Natural killer cell (primary cell): ENCODE measurements at regions not wholly inside any gene's neighbourhood (a gene's known extent, or its start where the extent isn't known, plus 50 kb on each side); places are given as distances from the start of the nearest gene placed in this dataset.

Experiments
- ATAC-seq, 3 donors: fragments of 150-1000 bp in 2 of 3; fragments of 200-7000 bp in 1 of 3; cut with Tn5 transposase; 1 replicate in 1 of 3; 2 replicates in 2 of 3; pipeline ENCODE4 v1.10.0; 2021; ENCODE audit warnings: mild to moderate bottlenecking in 2 of 3, moderate library complexity in 2 of 3
- DNase-seq, 2 donors: peaks; one replicate each; pipeline versions ENCODE4 v3.0.0 to v3.0.0-alpha.2; 2013 to 2021; ENCODE audit warnings: mixed read lengths in 1 of 2
- H3K27ac ChIP-seq: one replicate; pipeline ENCODE4 v1.5.1; 2013; ENCODE audit warnings: mild to moderate bottlenecking, low read length
- H3K27me3 ChIP-seq: one replicate; pipeline ENCODE4 v1.6.1; 2013; ENCODE audit warnings: low read length; ENCODE audit not compliant: control insufficient read depth, insufficient read depth
- H3K36me3 ChIP-seq: one replicate; pipeline ENCODE4 v1.6.1; 2013; ENCODE audit warnings: low read length; ENCODE audit not compliant: control insufficient read depth, insufficient read depth
- H3K4me1 ChIP-seq: one replicate; pipeline ENCODE4 v1.6.1; 2013; ENCODE audit warnings: low read length; ENCODE audit not compliant: control insufficient read depth, insufficient read depth
- H3K4me3 ChIP-seq: one replicate; pipeline ENCODE4 v1.5.1; 2013; ENCODE audit warnings: low read length
- H3K9me3 ChIP-seq: one replicate; pipeline ENCODE4 v1.6.1; 2013; ENCODE audit warnings: low read length; ENCODE audit not compliant: control insufficient read depth, insufficient read depth
- H3K27ac Mint-ChIP-seq, 2 donors: one replicate each; pipeline ENCODE4 v1.8.0; 2022; ENCODE audit warnings: mild to moderate bottlenecking in 2 of 2, mixed read lengths in 2 of 2, moderate library complexity in 1 of 2
- H3K27me3 Mint-ChIP-seq, 2 donors: one replicate each; pipeline ENCODE4 v1.8.0; 2022; ENCODE audit warnings: low read depth in 2 of 2, mixed read lengths in 2 of 2
- H3K36me3 Mint-ChIP-seq: one replicate; pipeline ENCODE4 v1.8.0; 2022; ENCODE audit warnings: mixed read lengths
- H3K4me1 Mint-ChIP-seq, 2 donors: one replicate each; pipeline ENCODE4 v1.8.0; 2022; ENCODE audit warnings: mixed read lengths in 2 of 2
- H3K4me3 Mint-ChIP-seq: one replicate; pipeline ENCODE4 v1.8.0; 2022; ENCODE audit warnings: mild to moderate bottlenecking, moderate library complexity, mixed read lengths
- H3K9me3 Mint-ChIP-seq, 2 donors: one replicate each; pipeline ENCODE4 v1.8.0; 2022; ENCODE audit warnings: mixed read lengths in 2 of 2
- WGBS: methylation state at CpG from one replicate; pipeline ENCODE4 v1.1.7; 2013; ENCODE audit warnings: missing lambda C conversion rate; ENCODE audit not compliant: insufficient coverage; 5-methylcytosine and 5-hydroxymethylcytosine counted together
- intact Hi-C: fragments of 100-400 bp; cut with micrococcal nuclease; formaldehyde crosslinking; loops from one replicate; pipeline ENCODE4 v1.14.2; 2022
- TF ChIP-seq, protein P1 (sequence below): fragments of 200-600 bp; IDR thresholded peaks from one replicate; pipeline ENCODE4 v1.8.0; 2022; ENCODE audit warnings: antibody characterized with exemption

DNA sequence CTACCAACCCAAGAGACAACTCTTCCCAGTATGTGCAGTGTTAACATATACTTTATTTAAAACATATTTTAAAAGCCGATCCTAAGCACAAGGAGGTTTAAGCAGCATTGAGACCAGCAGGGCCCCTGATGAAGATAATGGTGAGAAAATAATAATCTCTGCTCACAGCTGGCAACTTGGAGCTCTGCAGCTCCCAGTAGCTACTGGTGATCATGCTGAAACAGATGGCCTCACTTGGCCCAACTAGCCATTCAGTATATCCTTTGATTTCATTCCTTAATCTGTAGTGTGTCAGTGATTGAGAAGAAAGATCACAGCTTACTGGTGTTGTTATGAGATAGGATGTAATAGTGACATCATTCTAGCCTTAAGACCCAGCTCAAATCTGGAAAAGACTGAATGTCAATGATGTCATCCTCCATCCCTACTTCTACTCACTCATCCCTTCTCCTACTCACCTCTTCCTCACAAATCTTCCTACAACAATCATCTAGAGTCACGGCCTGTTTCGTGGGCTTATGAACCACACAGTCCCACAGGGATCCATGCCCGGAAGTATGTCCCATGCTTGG is 817.9 kb downstream of the PLA2G4A start:
- no peaks in the 10 kb centered on the region for H3K27me3 ChIP-seq
- H3K27ac Mint-ChIP-seq, result no peak overlapping the region
- H3K4me3 ChIP-seq, result no peak overlapping the region
- H3K4me1 ChIP-seq, result no peaks in the 10 kb centered on the region
- no peaks in the 10 kb centered on the region for H3K4me1 Mint-ChIP-seq
- no peak for ATAC-seq
- H3K27me3 Mint-ChIP-seq, result no peaks in the 10 kb centered on the region
- no peak overlapping the region for H3K4me3 Mint-ChIP-seq
- peaks cover 5 to 13% of the 10 kb centered on the region in 2 donors for H3K9me3 Mint-ChIP-seq
- 97% methylated on average over 3 of the region's 4 CpGs for WGBS
- TF ChIP-seq, protein P1, sequence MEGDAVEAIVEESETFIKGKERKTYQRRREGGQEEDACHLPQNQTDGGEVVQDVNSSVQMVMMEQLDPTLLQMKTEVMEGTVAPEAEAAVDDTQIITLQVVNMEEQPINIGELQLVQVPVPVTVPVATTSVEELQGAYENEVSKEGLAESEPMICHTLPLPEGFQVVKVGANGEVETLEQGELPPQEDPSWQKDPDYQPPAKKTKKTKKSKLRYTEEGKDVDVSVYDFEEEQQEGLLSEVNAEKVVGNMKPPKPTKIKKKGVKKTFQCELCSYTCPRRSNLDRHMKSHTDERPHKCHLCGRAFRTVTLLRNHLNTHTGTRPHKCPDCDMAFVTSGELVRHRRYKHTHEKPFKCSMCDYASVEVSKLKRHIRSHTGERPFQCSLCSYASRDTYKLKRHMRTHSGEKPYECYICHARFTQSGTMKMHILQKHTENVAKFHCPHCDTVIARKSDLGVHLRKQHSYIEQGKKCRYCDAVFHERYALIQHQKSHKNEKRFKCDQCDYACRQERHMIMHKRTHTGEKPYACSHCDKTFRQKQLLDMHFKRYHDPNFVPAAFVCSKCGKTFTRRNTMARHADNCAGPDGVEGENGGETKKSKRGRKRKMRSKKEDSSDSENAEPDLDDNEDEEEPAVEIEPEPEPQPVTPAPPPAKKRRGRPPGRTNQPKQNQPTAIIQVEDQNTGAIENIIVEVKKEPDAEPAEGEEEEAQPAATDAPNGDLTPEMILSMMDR, result no peak
- H3K27ac ChIP-seq, result no peak overlapping the region
- H3K9me3 ChIP-seq, result peaks cover 2% of the 10 kb centered on the region
- H3K36me3 Mint-ChIP-seq, result no peaks in the 10 kb centered on the region
- no peak for DNase-seq
- intact Hi-C loops, result no loop called here
- no peaks in the 10 kb centered on the region for H3K36me3 ChIP-seq

GRCh38 chr1:187648091-187648490 is 819.3 kb downstream of the PLA2G4A start:
- Histone ChIP-seq H3K36me3 (no peaks in the 10 kb centered on the region), H3K4me3 (no peak overlapping the region), H3K27ac (no peak overlapping the region), H3K27me3 (no peaks in the 10 kb centered on the region), H3K4me1 (no peaks in the 10 kb centered on the region), H3K9me3 (peaks cover 2% of the 10 kb centered on the region)
- Mint-ChIP-seq H3K4me3 (no peak overlapping the region), H3K36me3 (no peaks in the 10 kb centered on the region), H3K27me3 (no peaks in the 10 kb centered on the region), H3K4me1 (no peaks in the 10 kb centered on the region), H3K27ac (no peak overlapping the region), H3K9me3 (peaks cover 8 to 14% of the 10 kb centered on the region in 2 donors)
- TF ChIP-seq, protein P1, result no peak
- WGBS, result 80% methylated on average over 1 of the region's 2 CpGs
- ATAC-seq (no peak), DNase-seq (no peak)
- intact Hi-C loops, result no loop called here

DNA sequence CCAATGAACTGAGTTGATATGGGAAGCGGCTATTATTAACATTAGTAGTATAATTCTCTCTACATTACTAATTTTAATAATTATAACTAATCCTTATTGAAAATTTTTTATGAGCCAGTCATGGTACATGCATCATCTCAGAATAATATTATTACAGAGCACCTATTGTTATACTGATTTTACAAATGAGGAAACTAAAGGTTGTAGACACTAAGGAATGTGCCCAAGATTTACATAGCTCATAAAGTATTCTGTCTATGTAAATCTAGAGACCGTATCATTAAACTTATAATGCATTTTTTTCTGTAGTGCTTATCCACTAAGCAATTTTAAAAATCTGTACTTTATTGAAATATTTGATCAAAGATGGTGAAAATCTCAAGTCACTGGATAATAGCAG is 825.9 kb downstream of the PLA2G4A start:
- Histone ChIP-seq H3K4me1 (no peaks in the 10 kb centered on the region), H3K36me3 (no peaks in the 10 kb centered on the region), H3K27ac (no peak overlapping the region), H3K27me3 (no peaks in the 10 kb centered on the region), H3K9me3 (no peaks in the 10 kb centered on the region), H3K4me3 (no peak overlapping the region)
- peaks cover 7% of the 10 kb centered on the region for H3K36me3 Mint-ChIP-seq
- no peak for DNase-seq
- no peak for ATAC-seq
- no peak overlapping the region for H3K4me3 Mint-ChIP-seq
- H3K9me3 Mint-ChIP-seq, result peaks cover 9 to 16% of the 10 kb centered on the region in 2 donors
- no peak overlapping the region for H3K27ac Mint-ChIP-seq
- no peaks in the 10 kb centered on the region for H3K4me1 Mint-ChIP-seq
- WGBS, result no CpG with 5 or more reads among the region's 2 CpGs
- intact Hi-C loops, result no loop called here
- TF ChIP-seq, protein P1, result no peak
- H3K27me3 Mint-ChIP-seq, result no peaks in the 10 kb centered on the region

DNA sequence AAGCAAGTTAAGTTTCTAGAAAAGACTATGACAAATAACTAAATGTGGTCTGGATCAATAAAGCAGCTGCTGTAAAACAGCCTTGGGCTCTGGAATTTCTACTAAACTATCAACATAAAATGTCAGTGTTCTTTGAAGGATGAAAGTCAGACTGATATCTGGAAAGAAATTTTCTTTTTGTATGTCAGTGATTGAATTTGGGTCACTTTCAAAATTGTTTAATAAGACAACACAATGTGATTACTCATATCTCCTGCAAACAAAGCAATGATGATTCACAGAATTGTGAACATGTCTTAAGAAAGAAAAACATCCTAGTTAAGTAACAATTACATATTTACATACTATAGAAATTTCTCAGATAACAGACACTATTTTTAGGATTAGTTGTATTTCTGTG is 826.4 kb downstream of the PLA2G4A start:
- H3K9me3 ChIP-seq, result no peaks in the 10 kb centered on the region

More for the DNA sequence above, 826.4 kb downstream of the PLA2G4A start:
- Mint-ChIP-seq H3K9me3 (peaks cover 9 to 14% of the 10 kb centered on the region in 2 donors), H3K27ac (no peak overlapping the region), H3K27me3 (no peaks in the 10 kb centered on the region), H3K4me3 (no peak overlapping the region), H3K36me3 (peaks cover 7% of the 10 kb centered on the region), H3K4me1 (no peaks in the 10 kb centered on the region)
- Histone ChIP-seq H3K27me3 (no peaks in the 10 kb centered on the region), H3K36me3 (no peaks in the 10 kb centered on the region), H3K27ac (no peak overlapping the region), H3K4me1 (no peaks in the 10 kb centered on the region), H3K4me3 (no peak overlapping the region)
- TF ChIP-seq, protein P1, result no peak
- DNase-seq, result no peak
- ATAC-seq, result no peak
- intact Hi-C loops, result no loop called here
